WERI-Rb-1 (cell line): ENCODE measurements at regions not wholly inside any gene's neighbourhood (a gene's known extent, or its start where the extent isn't known, plus 50 kb on each side); places are given as distances from the start of the nearest gene placed in this dataset.
A peak's percentile ranks its signal among the peaks of the same experiment; 100 is the strongest.

Experiments used
- DNase-seq: peaks from one replicate; pipeline ENCODE4 v3.0.0-alpha.2; 2020
- H3K27ac ChIP-seq: fragments of 250-450 bp; sonication (Bioruptor Pico); 2 replicates; pipeline ENCODE4 v1.5.1; 2020; ENCODE audit warnings: mild to moderate bottlenecking, moderate library complexity
- H3K27me3 ChIP-seq: fragments of 250-450 bp; sonication (Bioruptor Pico); 2 replicates; pipeline ENCODE4 v1.5.1; 2021; ENCODE audit warnings: mild to moderate bottlenecking, low read depth, moderate library complexity; ENCODE audit not compliant: insufficient read depth, severe bottlenecking
- H3K36me3 ChIP-seq: fragments of 250-450 bp; sonication (Bioruptor Pico); 2 replicates; pipeline ENCODE4 v1.5.1; 2020; ENCODE audit warnings: mild to moderate bottlenecking, moderate library complexity
- H3K4me3 ChIP-seq: 2 replicates; pipeline ENCODE4 v1.5.1; 2011; ENCODE audit warnings: low read depth, mild to moderate bottlenecking, control low read depth, low read length
- H3K9me3 ChIP-seq: fragments of 250-450 bp; sonication (Bioruptor Pico); 2 replicates; pipeline ENCODE4 v1.5.1; 2021; ENCODE audit warnings: mild to moderate bottlenecking, moderate library complexity; ENCODE audit not compliant: severe bottlenecking
- CTCF ChIP-seq: IDR thresholded peaks from 2 replicates; pipeline ENCODE4 v1.5.1; 2011; ENCODE audit warnings: low read depth, mild to moderate bottlenecking, control low read depth, inconsistent platforms, low read length

GRCh38 chr19:20423381-20424197, 142.0 kb downstream of the ZNF737 start:
- TF ChIP-seq CTCF: no peak
- Histone ChIP-seq H3K27ac (no peak overlapping the region), H3K36me3 (no peaks in the 10 kb centered on the region), H3K4me3 (no peak overlapping the region), H3K9me3 (peaks cover 5% of the 10 kb centered on the region), H3K27me3 (no peaks in the 10 kb centered on the region)
- no peak for DNase-seq

GRCh38 chr19:20422216-20423205, 143.1 kb downstream of the ZNF737 start:
- H3K9me3 ChIP-seq: peaks cover 5% of the 10 kb centered on the region
- H3K27ac ChIP-seq: peak overlapping the region; percentile 61
- H3K4me3 ChIP-seq: peak overlapping the region; percentile 34

GRCh38 chr19:20416661-20417060, 148.9 kb downstream of the ZNF737 start:
- no peak for DNase-seq
- Histone ChIP-seq H3K36me3 (no peaks in the 10 kb centered on the region), H3K4me3 (no peak overlapping the region), H3K9me3 (no peaks in the 10 kb centered on the region), H3K27ac (no peak overlapping the region), H3K27me3 (no peaks in the 10 kb centered on the region)
- TF ChIP-seq CTCF: no peak

More at GRCh38 chr19:20422216-20423205, 143.1 kb downstream of the ZNF737 start:
- TF ChIP-seq CTCF: no peak
- no peaks in the 10 kb centered on the region for H3K36me3 ChIP-seq
- no peaks in the 10 kb centered on the region for H3K27me3 ChIP-seq
- DNase-seq: peak; percentile 69

GRCh38 chr19:20414120-20414519, 151.5 kb downstream of the ZNF737 start:
- no peak overlapping the region for H3K4me3 ChIP-seq
- no peaks in the 10 kb centered on the region for H3K27me3 ChIP-seq
- no peak for TF ChIP-seq CTCF
- no peak for DNase-seq
- no peak overlapping the region for H3K27ac ChIP-seq
- no peaks in the 10 kb centered on the region for H3K9me3 ChIP-seq
- H3K36me3 ChIP-seq: no peaks in the 10 kb centered on the region

- no peak for DNase-seq
- H3K9me3 ChIP-seq: no peaks in the 10 kb centered on the region
These were observed 151.9 kb downstream of the ZNF737 start for GRCh38 chr19:20413705-20414104.

More at GRCh38 chr19:20413705-20414104, 151.9 kb downstream of the ZNF737 start:
- Histone ChIP-seq H3K27ac (no peak overlapping the region), H3K27me3 (no peaks in the 10 kb centered on the region), H3K36me3 (no peaks in the 10 kb centered on the region), H3K4me3 (no peak overlapping the region)
- TF ChIP-seq CTCF: no peak
